GM03348 (cell line): ENCODE measurements at regions not wholly inside any gene's neighbourhood (a gene's known extent, or its start where the extent isn't known, plus 50 kb on each side); places are given as distances from the start of the nearest gene placed in this dataset.

Experiments
- DNase-seq: peaks from one replicate; pipeline ENCODE4 v3.0.0; 2012; ENCODE audit warnings: low spot score

DNA sequence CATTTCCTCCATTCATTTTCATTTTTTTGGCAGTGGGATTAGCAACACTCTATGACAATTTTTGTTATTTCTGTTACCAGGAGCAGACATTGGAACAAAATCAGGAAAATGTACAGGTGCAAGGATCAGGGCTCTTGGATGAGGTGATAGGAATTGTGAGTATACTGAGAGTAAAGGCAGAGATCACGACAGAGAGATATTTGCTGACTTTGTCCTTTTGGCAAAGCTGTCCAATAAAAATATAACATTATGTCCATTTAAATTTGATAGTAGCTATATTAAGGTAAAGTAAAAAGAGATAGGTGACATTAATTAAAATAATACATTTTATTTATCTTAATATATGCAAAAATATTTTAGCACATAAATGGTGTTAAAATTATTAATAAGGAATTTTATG lies 373.1 kb upstream of the GNPDA2 start:
- no peak for DNase-seq

- DNase-seq: no peak
Measured at GRCh38 chr4:45094684-45095083, 368.3 kb upstream of the GNPDA2 start.

DNA sequence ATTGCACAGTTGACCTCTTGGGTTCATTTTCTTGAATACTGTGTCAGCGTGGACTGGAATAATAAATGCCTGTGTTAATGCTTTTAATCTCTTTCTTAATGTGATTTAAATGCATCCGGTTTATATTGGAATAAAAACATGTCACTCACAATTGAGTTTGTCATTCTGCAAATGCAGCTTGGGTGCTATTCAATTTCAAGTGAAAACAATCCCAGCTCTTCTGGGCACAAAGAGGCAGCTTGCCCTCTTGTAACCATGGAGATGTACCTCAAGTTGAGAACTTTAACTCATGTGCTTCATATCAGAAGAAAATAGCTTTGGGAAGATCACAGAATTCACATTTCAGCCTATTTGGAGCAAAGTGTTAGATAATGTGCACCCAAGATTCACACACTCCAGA lies 355.7 kb upstream of the GNPDA2 start:
- DNase-seq: no peak

DNA sequence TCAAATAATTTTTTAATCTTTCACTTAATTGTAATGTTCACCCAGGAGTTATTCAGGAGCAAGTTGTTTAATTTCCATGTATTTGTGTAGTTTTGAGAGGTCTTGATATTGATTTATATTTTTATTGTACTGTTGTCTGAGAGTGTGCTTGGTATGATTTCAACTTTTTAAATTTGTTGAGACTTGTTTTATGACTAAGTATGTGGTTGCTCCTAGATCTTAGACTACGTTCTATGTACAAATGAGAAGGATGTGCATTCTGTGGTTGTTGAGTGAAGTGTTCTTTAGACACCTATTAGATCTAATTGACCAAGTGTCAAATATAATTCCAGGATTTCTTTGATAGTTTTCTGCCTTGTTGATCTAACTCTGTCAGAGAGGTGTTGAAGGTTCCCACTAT lies 353.3 kb upstream of the GNPDA2 start:
- no peak for DNase-seq

DNA sequence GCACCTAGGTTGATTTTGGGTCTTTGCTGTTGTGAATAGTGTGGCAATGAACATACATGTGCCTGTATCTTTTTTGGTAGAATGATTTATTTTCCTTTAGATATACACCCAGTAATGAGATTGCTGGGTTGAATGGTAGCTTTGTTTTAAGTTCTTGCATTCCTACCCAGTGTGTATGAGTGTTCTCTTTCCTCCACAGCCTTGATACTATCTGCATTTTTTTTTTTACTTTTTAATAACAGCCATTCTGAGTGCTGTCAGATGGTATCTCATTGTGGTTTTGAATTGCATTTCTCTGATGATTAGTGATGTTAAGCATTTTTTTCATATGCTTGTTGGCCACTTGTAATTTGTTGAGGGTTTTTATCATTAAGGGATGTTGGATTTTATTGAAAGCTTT lies 351.8 kb upstream of the GNPDA2 start:
- DNase-seq: no peak

DNA sequence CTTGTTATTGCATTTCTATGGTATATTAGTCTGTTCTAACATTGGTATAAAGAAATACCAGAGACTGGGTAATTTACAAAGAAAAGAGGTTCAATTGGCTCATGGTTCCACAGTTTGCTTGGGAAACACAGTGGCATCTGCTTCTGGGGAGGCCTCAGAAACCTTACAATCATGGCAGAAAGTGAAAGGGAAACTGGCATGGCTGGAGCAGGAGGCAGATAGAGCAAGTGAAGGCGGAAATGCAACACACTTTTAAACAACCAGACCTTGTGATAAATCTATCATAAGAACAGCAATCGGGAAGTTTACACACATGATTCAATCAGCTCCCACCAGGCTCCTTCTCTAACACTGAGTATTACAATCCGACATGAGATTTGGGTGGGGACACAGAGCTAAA lies 346.6 kb upstream of the GNPDA2 start:
- DNase-seq: no peak

DNA sequence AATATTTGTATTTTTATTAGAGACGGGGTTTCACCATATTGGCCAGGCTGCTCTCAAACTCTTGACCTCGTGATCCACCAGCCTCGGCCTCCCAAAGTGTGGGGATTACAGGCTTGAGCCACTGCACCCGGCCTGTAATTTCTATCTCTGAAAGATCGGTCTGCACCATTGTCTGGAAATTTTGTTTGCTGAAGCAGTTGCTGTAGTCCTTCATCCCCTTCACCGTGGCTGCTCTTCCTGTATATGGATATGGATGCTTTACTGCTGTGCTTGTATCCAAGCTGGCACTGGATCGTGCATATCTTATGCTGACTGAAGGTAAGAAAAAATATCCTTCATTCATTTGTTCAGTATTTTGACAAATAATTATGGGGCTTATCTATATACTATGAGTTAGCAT lies 338.4 kb upstream of the GNPDA2 start:
- DNase-seq: no peak

- no peak for DNase-seq
Measured at GRCh38 chr4:45063696-45064095, 337.3 kb upstream of the GNPDA2 start.

GRCh38 chr4:45062935-45063545 lies 336.7 kb upstream of the GNPDA2 start:
- DNase-seq: no peak

GRCh38 chr4:45043911-45044310 lies 317.6 kb upstream of the GNPDA2 start:
- no peak for DNase-seq

- no peak for DNase-seq
Measured at GRCh38 chr4:45036677-45037076, 310.3 kb upstream of the GNPDA2 start.

DNA sequence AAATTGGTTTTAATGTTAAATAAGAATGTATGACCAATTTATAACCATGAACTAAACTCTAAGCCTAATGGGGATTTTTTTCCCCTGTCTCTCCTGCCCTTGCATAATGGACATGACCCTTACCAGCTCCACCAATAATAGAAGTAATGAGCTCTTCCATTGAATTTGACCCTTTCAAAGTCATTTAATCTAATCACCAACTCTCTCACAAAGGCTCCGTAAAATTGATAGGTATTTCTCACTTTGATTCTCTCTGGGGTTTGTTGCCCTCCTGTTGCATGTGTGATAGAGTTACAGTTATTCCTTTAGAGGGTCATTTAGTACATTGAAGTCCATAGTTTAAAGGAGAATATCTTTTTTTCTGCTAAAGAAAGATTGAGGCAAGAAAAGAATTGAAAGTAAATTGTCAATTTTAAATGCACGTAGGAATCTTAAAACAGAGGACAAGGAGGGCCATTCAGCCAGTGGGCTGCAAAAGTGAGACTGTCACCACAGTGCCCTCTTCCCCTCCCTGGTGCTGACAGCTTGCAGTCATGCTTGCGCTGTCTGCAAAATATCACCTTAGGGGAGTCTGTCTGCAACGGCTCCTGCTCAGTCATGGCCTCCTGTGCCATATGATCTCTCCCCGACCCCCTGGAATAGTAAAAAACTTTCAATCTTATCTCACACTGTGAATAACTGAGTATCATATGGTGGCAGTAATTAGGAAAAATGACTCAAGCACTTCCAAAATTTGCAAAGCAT lies 307.5 kb upstream of the GNPDA2 start:
- DNase-seq: no peak

- no peak for DNase-seq
Measured at GRCh38 chr4:45030059-45030458, 303.7 kb upstream of the GNPDA2 start.

GRCh38 chr4:45007508-45007907 lies 281.2 kb upstream of the GNPDA2 start:
- no peak for DNase-seq

- no peak for DNase-seq
Measured at GRCh38 chr4:45006078-45006477, 279.7 kb upstream of the GNPDA2 start.

DNA sequence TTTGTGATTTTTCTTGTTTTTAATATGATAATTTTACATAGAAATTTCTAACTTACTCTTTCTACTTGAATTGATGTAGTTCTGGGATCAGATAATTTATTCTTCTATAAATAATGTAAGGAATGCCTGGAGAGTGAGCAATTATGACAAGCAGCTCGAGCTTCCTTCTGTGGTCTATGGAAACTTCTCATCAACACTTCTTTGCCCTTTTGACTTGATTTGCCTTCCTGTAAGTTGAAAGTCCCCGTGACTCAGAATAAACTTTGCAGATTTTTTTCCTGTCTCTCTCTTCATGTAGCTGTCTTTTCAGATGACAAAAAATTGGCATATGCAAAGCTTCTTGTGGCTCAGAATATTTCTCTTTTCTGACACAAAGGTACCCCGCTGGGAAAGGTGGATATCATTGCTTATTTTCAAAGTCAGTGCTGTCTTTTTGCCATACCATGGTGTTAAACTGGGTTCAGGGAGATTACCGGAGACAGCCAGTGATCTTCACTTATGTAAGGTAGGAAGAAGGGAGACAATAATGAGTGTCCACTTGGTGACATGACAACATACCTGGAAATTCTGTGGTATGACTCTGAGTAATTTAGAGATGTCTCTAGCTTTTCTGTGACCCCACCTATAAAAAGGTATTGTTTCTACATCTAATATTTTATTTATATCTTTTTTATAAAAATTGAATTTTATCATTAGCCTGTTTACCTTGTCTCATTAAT lies 278.6 kb upstream of the GNPDA2 start:
- no peak for DNase-seq

- DNase-seq: no peak
Measured at GRCh38 chr4:45004326-45004725, 278.0 kb upstream of the GNPDA2 start.

DNA sequence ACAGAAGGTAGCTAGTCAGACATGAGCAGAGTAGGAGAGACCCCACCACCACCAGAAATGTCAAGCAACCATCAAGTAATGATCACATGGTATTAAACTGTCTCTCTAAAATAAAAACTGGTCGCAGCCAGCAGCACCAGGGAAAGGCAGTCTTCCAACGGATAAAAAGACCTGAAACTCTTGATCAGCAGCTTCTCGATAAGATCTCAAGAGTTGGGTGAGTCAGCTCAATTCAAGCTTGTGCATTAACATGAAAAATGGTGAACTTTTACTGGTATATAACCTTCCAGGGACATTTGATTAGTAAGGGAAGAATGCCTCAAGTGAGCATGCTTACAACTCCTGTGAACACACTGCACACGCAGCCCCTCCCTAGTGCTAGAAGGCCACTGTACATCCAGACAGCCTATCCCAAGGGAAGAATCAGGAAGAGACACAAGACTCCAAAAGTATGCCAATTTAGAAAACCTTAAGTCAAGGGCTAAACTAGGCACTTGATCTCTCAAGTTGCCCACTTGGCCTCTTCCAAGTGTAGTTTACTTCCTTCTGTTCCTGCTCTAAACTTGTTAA lies 270.0 kb upstream of the GNPDA2 start:
- no peak for DNase-seq

- no peak for DNase-seq
Measured at GRCh38 chr4:44988011-44988410, 261.7 kb upstream of the GNPDA2 start.

GRCh38 chr4:44985938-44986337 lies 259.6 kb upstream of the GNPDA2 start:
- no peak for DNase-seq

DNA sequence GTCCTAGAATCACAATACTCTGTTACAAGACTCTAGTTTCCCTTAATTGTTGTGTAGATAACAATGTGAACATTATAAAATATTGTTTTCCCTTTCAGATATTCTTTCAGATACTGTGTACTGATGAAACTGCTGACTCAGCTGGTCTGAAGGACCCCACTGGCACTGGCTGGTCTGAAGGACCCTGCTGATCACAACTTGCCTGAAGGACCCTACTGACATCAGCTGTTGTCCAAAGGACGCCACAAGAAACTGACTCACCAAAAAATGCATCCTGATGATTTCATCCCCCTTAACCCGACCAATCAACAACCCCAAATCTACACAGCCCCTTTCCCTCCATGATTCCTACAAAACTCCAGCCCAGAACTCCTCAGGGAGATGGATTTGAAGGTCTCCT lies 258.8 kb upstream of the GNPDA2 start:
- no peak for DNase-seq

DNA sequence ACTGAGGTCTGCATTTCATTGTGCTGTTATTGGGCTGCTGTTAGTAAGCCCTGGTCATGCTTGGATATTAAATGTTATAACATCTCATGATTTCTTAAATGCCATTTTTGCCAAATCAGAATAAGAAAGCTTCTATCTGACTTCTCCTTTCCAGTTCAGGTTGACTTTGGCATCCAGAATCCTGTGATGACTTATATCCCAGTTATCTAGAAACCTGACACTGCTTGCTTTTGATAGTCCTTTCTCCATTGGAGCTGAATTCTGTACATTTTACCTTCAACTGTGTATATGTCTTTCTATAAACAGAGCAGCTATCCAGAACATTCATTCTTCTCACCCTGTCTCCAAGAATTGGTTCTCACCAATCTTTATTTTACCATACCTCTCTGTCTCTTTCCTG lies 257.7 kb upstream of the GNPDA2 start:
- no peak for DNase-seq

DNA sequence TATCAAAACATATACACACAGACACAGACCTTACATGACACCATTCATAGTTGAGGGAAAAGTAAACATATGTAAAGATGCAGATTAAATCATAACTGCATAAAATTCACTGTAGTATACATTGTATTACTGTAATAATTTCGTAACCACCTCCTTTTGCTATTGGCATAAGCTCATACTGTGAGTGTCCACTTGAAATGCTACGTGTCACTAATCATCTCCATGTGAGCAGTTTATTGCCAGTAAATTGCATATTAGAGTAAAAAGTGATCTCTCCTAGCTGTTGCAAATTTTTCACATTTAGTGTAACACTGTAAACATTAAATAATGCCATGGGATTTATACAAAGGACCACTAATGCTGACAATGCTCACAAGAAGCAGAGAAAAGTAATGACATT lies 256.7 kb upstream of the GNPDA2 start:
- no peak for DNase-seq
